NCI-H524 (cell line): ENCODE measurements at regions not wholly inside any gene's neighbourhood (a gene's known extent, or its start where the extent isn't known, plus 50 kb on each side); places are given as distances from the start of the nearest gene placed in this dataset.
"Not testable (repeated sequence)": the region's sequence is repeated elsewhere in the genome, so short reads cannot be mapped to it uniquely, and the experiment has no call there.

Source experiments
- DNase-seq, 2 experiments: peaks; one replicate each; lab custom pipeline; 2025; lab: John Stamatoyannopoulos, UW

DNA sequence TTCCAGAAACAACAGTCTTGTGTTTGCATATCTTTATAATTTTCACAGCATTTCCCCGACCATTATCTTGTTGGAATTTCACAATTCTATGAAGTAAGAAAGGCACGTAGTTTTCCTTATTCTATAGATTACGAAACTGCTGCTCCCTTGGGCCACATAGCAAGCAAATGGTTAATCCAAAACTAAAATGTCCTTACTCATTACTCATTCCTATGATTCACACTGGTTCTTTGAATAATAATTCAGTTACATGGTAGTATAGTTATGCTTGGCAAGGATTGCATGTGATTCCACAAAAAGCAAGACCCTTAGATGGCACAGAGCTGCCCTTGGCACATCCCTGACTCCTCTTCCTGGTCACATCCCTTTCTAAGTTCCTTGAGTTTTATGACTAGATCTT lies 51.2 kb downstream of the OR13H1 start:
- DNase-seq, result no peak

DNA sequence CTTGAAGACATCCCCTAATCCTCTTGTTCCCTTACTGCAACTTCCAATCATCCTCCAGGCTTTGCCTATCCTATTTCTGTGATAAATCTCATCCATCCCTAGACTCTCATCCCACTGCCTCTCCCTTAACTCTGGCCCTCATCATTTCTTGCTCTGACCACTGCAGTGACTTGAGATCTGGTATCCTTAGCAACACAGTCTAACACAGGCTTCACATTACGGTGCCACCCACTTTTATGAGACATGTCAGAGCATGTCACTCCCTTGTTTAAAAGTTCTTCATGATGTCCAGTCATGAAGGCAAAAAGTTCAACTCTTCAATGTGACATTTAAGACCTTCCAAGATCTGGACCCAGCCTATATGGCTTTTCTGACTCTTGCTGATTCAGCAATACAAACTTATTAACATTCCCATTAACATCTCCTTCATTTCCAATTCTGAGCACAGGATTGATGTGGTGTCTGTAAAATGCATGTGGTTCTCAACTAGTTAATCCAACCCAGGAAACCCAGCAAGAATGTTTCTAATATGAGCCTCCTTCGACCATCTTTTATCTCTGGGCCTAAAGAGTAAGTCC lies 64.0 kb downstream of the OR13H1 start:
- no peak for DNase-seq

DNA sequence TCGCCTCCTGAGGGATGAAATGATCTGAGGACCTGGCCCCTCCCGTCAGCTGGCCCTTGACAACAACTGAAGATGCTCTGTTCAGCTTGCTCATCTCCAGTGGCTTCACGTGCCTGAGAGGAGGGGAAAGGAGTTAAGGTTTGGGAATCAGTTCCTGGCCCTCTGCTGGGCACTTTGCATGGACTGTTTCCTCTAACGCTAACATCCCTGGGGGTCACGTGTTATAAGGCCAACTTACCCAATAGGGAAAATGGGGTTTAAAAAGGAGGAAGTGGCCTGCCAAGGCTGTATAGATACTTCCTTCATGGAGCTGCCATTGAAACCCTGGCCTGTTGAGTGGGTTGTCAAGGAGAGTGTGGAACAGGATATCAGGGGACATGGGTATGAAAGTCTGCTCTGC lies 65.6 kb downstream of the OR13H1 start:
- DNase-seq, result peak; percentile 28 to 65

GRCh38 chrX:131613260-131613659 lies 69.4 kb downstream of the OR13H1 start:
- DNase-seq, result no peak

- DNase-seq, result no peak
Measured at GRCh38 chrX:131614241-131614640, 70.4 kb downstream of the OR13H1 start.

GRCh38 chrX:131617182-131617581 lies 73.3 kb downstream of the OR13H1 start:
- DNase-seq, result peak in 1 of 2 experiments; percentile 24

DNA sequence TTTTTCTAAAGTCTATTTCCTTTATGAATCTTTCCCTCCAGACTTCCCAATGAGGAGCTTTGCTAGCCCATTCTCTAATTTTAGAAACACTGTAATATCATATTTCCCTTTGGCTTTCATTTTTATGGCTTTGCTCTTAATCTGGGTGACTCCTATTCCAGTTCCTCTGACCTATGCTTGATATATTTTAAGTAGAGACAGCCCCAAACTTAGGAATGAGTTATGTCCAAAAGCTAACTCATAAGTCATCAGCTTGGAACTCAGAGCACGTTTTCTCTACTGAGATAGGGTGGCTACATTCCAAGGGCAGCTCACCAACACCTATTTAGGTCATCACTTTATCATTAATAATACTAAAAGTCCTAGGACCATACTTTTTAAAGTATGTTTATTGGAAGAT lies 77.8 kb downstream of the OR13H1 start:
- DNase-seq, result no peak

DNA sequence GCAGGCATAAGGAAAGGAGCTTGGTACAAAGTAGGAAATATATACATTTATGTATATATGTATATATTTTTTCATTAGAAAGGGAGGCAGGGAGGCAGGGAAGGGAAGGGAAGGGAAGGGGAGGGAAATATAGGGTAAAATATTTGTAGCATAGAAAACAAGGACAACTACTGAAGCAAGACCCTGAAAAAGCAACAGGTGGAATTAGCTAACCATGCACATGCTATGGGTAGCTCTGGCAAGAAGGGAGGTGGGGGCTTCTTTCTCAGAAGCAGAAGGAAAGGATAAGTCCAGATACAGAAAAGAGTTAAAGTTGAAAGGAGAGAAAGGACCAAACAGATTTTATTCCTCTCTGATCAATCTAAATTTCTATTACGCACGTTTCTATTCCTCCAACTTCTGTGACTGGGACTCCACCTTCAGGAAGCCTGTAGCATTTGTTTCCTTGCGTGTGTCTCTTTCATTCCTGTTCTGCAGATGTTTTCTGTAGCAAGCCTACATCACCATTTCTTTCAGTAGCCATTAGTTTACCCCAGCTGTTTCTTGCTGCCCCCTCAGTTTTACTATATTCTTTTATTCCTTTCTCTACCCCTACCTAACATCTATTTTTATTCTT lies 82.9 kb downstream of the OR13H1 start:
- peak in 1 of 2 experiments; percentile 39 for DNase-seq

GRCh38 chrX:131630534-131630933 lies 86.7 kb downstream of the OR13H1 start:
- no peak for DNase-seq

- peak; percentile 53 to 78 for DNase-seq
Measured at GRCh38 chrX:131633285-131633917, 89.5 kb downstream of the OR13H1 start.

DNA sequence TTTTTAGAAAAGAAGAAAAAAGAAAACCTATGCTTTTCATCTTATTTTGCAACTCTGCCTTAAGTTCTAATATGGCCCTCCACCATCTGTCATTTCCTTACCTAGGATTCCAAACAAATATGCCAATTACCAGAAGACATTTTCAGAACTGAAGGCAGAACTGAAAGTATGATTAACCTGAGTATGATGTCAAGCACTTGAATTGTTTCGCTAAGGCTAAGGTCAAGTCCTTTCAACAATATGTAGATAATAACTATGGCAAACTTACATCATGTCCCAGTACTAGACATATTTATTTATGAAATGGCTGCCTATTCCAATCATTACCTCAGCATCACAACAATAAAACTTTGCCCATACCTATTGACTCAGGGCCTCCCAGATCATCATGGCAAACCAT lies 91.0 kb downstream of the OR13H1 start:
- no peak for DNase-seq

DNA sequence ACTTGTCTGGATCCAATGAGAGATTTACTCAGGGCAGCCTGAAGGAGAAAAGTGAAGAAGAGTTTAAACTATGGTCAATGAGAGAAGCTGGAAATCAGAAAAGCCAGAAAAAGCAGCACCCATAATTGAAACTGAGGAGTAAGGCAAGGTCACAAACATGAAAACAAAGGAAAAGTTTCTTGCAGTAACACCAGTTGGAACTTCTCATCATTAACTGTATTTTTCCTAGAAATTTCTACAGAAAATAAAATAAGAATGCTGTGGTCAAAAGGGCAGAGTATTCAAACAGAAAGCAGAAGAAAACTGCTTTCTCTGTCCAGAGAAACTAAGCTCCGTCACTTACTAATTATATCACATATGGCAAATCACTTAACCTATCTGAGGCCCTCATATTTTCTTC lies 102.2 kb downstream of the OR13H1 start:
- DNase-seq, result no peak

DNA sequence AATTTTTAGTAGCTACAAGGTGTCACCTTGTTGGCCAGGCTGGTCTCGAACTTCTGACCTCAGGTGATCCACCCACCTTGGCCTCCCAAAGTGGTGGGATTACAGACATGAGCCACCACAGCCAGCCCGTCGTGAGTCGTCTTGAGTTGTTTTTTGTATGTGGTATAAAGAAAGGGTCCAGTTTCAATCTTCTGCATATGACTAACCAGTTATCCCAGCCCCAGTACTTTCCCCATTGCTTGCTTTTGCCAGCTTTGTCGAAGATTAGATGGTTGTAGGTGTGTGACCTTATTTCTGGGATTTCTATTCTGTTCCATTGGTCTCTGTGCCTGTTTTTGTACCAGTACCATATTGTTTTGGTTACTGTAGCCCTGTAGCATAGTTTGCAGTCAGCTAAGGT lies 105.9 kb downstream of the OR13H1 start:
- DNase-seq, result no peak

DNA sequence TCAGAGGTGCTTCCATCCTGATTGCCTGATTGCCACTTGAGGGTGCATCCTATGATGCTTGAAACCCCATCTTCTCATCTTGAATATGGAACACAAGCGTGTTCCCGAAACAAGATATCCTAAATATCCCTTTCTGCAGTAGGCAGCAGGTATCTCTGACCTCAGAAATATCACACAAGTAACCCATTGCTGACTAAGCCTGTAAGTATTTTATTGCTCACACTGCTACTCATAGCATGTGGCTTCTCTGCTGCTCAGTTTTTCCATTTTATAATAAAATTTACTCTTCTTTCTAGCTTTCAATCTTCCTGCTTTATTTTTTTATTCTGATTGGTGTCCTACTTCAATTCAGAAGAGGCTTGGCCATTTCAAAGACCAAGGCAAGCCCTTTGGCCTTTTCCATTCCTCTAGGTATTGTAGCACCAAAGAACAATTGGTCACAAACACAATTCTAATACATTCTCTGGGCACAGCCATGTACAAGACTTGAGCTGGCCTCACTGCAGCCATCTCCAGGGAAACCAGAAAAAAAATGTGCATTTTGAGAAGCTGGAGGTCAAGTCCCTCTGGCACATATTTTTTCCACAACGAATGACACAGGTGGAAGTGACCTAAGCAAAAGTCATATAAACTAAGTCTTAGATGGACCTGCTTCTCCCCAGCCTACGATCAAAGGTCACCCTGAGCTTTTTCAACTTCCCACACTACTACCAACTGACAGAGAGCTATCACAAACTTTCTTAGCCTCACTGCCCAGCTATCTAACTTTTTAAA lies 107.0 kb downstream of the OR13H1 start:
- DNase-seq, result no peak

DNA sequence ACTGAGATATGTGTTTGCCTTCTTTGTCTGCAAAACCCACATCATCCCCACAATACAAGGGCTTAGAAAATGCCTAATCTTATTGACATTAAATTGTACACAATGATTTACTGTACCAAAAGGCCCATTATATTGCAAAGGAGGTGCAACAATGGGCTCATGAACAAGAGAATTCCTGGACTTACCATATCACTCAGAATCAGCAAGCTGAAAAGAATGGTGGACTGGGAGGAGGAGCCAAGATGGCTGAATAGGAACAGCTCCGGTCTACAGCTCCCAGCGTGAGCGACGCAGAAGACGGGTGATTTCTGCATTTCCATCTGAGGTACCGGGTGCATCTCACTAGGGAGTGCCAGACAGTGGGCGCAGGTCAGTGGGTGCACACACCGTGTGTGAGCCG lies 119.9 kb downstream of the OR13H1 start:
- not testable (repeated sequence) for DNase-seq

GRCh38 chrX:131671735-131672134 lies 127.9 kb downstream of the OR13H1 start:
- no peak for DNase-seq

DNA sequence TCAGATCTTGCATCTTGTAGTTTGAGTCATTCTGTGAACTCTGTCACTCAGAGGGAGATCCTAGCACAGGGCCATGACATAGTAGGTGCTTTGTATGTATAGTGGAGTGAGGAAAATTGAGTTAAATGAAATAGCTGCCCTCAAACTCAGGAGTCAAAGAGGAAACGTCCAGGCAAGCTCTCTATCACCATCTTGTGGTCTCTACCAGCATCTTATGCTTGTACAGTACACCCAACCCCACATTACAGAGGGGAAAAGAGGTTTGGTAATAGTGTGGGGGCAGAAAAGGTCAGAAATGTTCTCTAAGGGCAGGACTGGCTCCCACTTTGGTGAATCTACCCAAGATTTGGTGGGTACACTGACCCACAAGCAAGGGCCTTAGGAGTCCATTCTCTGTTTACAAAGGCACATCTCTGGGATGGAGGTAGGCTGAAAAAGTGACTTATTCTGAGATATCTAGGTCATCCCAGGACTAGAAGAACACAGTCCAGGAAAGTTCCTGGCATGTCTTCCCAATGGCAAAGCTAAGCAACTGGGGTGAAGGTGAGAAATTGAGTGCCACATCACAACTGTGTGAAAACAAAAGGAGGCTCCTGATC lies 131.8 kb downstream of the OR13H1 start:
- DNase-seq, result peak in 1 of 2 experiments; percentile 33

- DNase-seq, result peak in 1 of 2 experiments; percentile 49
Measured at GRCh38 chrX:131677655-131678628, 134.1 kb downstream of the OR13H1 start.

DNA sequence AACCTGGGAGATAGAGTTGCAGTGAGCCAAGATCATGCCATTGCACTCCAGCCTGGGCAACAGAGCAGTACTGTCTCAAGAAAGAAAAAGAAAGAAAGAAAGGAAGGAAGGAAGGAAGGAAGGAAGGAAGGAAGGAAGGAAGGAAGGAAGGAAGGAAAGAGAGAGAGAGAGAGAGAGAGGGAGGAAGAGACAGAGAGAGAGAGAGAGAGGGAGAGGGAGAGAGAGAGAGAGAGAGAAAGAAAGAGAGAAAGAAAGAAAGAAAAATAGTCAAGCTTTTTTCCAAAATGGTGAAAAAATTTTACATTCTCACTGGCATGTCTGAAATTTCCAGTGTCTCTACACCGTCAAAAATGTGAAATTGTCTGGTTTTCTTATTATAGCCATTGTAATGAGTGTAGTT lies 138.9 kb downstream of the OR13H1 start:
- DNase-seq, result not testable (repeated sequence)

GRCh38 chrX:131693359-131693758 lies 149.5 kb downstream of the OR13H1 start:
- no peak for DNase-seq

DNA sequence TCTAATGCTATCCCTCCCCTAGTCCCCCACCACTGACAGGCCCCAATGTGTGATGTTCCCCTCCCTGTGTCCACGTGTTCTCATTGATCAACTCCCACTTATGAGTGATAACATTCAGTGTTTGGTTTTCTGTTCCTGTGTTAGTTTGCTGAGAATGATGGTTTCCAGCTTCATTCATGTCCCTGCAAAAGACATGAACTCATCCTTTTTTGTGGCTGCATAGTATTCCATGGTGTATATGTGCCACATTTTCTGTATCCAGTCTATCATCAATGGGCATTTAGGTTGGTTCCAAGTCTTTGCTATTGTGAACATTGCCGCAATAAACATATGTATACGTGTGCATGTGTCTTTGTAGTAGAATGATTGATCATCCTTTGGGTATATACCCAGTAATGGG lies 153.1 kb downstream of the OR13H1 start:
- not testable (repeated sequence) for DNase-seq
